ENCODE measurements at regions not wholly inside any gene's neighbourhood (a gene's known extent, or its start where the extent isn't known, plus 50 kb on each side); places are given as distances from the start of the nearest gene placed in this dataset.
"Not testable (repeated sequence)": the region's sequence is repeated elsewhere in the genome, so short reads cannot be mapped to it uniquely, and the experiment has no call there.

- H3K4me3 ChIP-seq (ENCODE audit: low read length) = no peak overlapping the region
- H3K36me3 ChIP-seq (ENCODE audit: insufficient read depth, low read length) = no peaks in the 10 kb centered on the region
- peaks cover 3% of the 10 kb centered on the region for H3K27me3 ChIP-seq (ENCODE audit: insufficient read depth, low read length)
- peaks cover 11% of the 10 kb centered on the region for H3K9me3 ChIP-seq (ENCODE audit: low read length)
- H3K4me1 ChIP-seq (ENCODE audit: insufficient read depth, low read length) = no peaks in the 10 kb centered on the region
- no peak overlapping the region for H2AFZ ChIP-seq (ENCODE audit: low read depth, low read length)
These were observed 300.7 kb downstream of the ADGRD1 start for GRCh38 chr12:131254374-131254773.

GRCh38 chr12:131258398-131258797 is 304.7 kb downstream of the ADGRD1 start:
- no peaks in the 10 kb centered on the region for H3K36me3 ChIP-seq (ENCODE audit: insufficient read depth, low read length)
- H2AFZ ChIP-seq (ENCODE audit: low read depth, low read length) = no peak overlapping the region
- H3K27me3 ChIP-seq (ENCODE audit: insufficient read depth, low read length) = peaks cover 7% of the 10 kb centered on the region
- no peaks in the 10 kb centered on the region for H3K4me1 ChIP-seq (ENCODE audit: insufficient read depth, low read length)
- no peak overlapping the region for H3K4me3 ChIP-seq (ENCODE audit: low read length)
- H3K9me3 ChIP-seq (ENCODE audit: low read length) = peaks cover 4% of the 10 kb centered on the region

- no peaks in the 10 kb centered on the region for H3K4me1 ChIP-seq (ENCODE audit: insufficient read depth, low read length)
- H2AFZ ChIP-seq (ENCODE audit: low read depth, low read length) = no peak overlapping the region
- peaks cover 3% of the 10 kb centered on the region for H3K9me3 ChIP-seq (ENCODE audit: low read length)
- no peaks in the 10 kb centered on the region for H3K36me3 ChIP-seq (ENCODE audit: insufficient read depth, low read length)
- H3K27me3 ChIP-seq (ENCODE audit: insufficient read depth, low read length) = peaks cover 4% of the 10 kb centered on the region
- no peak overlapping the region for H3K4me3 ChIP-seq (ENCODE audit: low read length)
These were observed 306.7 kb downstream of the ADGRD1 start for GRCh38 chr12:131260251-131260905.

GRCh38 chr12:131260954-131261353 is 307.2 kb downstream of the ADGRD1 start:
- H3K4me1 ChIP-seq (ENCODE audit: insufficient read depth, low read length) = no peaks in the 10 kb centered on the region
- H3K36me3 ChIP-seq (ENCODE audit: insufficient read depth, low read length) = no peaks in the 10 kb centered on the region
- no peak overlapping the region for H2AFZ ChIP-seq (ENCODE audit: low read depth, low read length)
- no peak overlapping the region for H3K4me3 ChIP-seq (ENCODE audit: low read length)
- peaks cover 4% of the 10 kb centered on the region for H3K27me3 ChIP-seq (ENCODE audit: insufficient read depth, low read length)
- no peaks in the 10 kb centered on the region for H3K9me3 ChIP-seq (ENCODE audit: low read length)

- Histone ChIP-seq H3K36me3 (ENCODE audit: insufficient read depth, low read length) (no peaks in the 10 kb centered on the region), H3K4me3 (ENCODE audit: low read length) (no peak overlapping the region), H3K4me1 (ENCODE audit: insufficient read depth, low read length) (no peaks in the 10 kb centered on the region), H3K27me3 (ENCODE audit: insufficient read depth, low read length) (peaks cover 4% of the 10 kb centered on the region), H3K9me3 (ENCODE audit: low read length) (no peaks in the 10 kb centered on the region), H2AFZ (ENCODE audit: low read depth, low read length) (no peak overlapping the region)
These were observed 308.2 kb downstream of the ADGRD1 start for GRCh38 chr12:131261906-131262305.

- no peaks in the 10 kb centered on the region for H3K9me3 ChIP-seq (ENCODE audit: low read length)
- peaks cover 4% of the 10 kb centered on the region for H3K27me3 ChIP-seq (ENCODE audit: insufficient read depth, low read length)
- peaks cover 6% of the 10 kb centered on the region for H3K4me1 ChIP-seq (ENCODE audit: insufficient read depth, low read length)
These were observed 309.9 kb downstream of the ADGRD1 start for GRCh38 chr12:131263626-131264025.

GRCh38 chr12:131264635-131265034 is 310.9 kb downstream of the ADGRD1 start:
- Histone ChIP-seq H3K4me3 (ENCODE audit: low read length) (no peak overlapping the region), H3K4me1 (ENCODE audit: insufficient read depth, low read length) (peaks cover 6% of the 10 kb centered on the region), H3K9me3 (ENCODE audit: low read length) (no peaks in the 10 kb centered on the region), H3K36me3 (ENCODE audit: insufficient read depth, low read length) (no peaks in the 10 kb centered on the region), H2AFZ (ENCODE audit: low read depth, low read length) (no peak overlapping the region), H3K27me3 (ENCODE audit: insufficient read depth, low read length) (peaks cover 4% of the 10 kb centered on the region)

More at GRCh38 chr12:131263626-131264025, 309.9 kb downstream of the ADGRD1 start:
- H3K36me3 ChIP-seq (ENCODE audit: insufficient read depth, low read length) = no peaks in the 10 kb centered on the region
- no peak overlapping the region for H3K4me3 ChIP-seq (ENCODE audit: low read length)
- no peak overlapping the region for H2AFZ ChIP-seq (ENCODE audit: low read depth, low read length)

GRCh38 chr12:131266591-131267467 is 313.1 kb downstream of the ADGRD1 start:
- no peak overlapping the region for H3K4me3 ChIP-seq (ENCODE audit: low read length)
- H3K4me1 ChIP-seq (ENCODE audit: insufficient read depth, low read length) = peaks cover 6% of the 10 kb centered on the region
- H3K36me3 ChIP-seq (ENCODE audit: insufficient read depth, low read length) = no peaks in the 10 kb centered on the region
- H3K27me3 ChIP-seq (ENCODE audit: insufficient read depth, low read length) = peaks cover 4% of the 10 kb centered on the region
- H2AFZ ChIP-seq (ENCODE audit: low read depth, low read length) = no peak overlapping the region
- no peaks in the 10 kb centered on the region for H3K9me3 ChIP-seq (ENCODE audit: low read length)

GRCh38 chr12:131267576-131267975 is 313.9 kb downstream of the ADGRD1 start:
- Histone ChIP-seq H3K4me3 (ENCODE audit: low read length) (no peak overlapping the region), H3K9me3 (ENCODE audit: low read length) (no peaks in the 10 kb centered on the region), H2AFZ (ENCODE audit: low read depth, low read length) (no peak overlapping the region)

GRCh38 chr12:131268123-131268522 is 314.4 kb downstream of the ADGRD1 start:
- not testable (repeated sequence) for H3K9me3 ChIP-seq (ENCODE audit: low read length); H3K4me1 ChIP-seq (ENCODE audit: insufficient read depth, low read length); H2AFZ ChIP-seq (ENCODE audit: low read depth, low read length); H3K27me3 ChIP-seq (ENCODE audit: insufficient read depth, low read length); H3K36me3 ChIP-seq (ENCODE audit: insufficient read depth, low read length); H3K4me3 ChIP-seq (ENCODE audit: low read length)

More at GRCh38 chr12:131267576-131267975, 313.9 kb downstream of the ADGRD1 start:
- Histone ChIP-seq H3K27me3 (ENCODE audit: insufficient read depth, low read length) (no peaks in the 10 kb centered on the region), H3K4me1 (ENCODE audit: insufficient read depth, low read length) (peaks cover 6% of the 10 kb centered on the region), H3K36me3 (ENCODE audit: insufficient read depth, low read length) (no peaks in the 10 kb centered on the region)

GRCh38 chr12:131268571-131268970 is 314.9 kb downstream of the ADGRD1 start:
- not testable (repeated sequence) for H2AFZ ChIP-seq (ENCODE audit: low read depth, low read length); H3K4me1 ChIP-seq (ENCODE audit: insufficient read depth, low read length); H3K36me3 ChIP-seq (ENCODE audit: insufficient read depth, low read length); H3K27me3 ChIP-seq (ENCODE audit: insufficient read depth, low read length); H3K4me3 ChIP-seq (ENCODE audit: low read length); H3K9me3 ChIP-seq (ENCODE audit: low read length)

- no peaks in the 10 kb centered on the region for H3K36me3 ChIP-seq (ENCODE audit: insufficient read depth, low read length)
- peaks cover 6% of the 10 kb centered on the region for H3K4me1 ChIP-seq (ENCODE audit: insufficient read depth, low read length)
- no peak overlapping the region for H3K4me3 ChIP-seq (ENCODE audit: low read length)
- no peaks in the 10 kb centered on the region for H3K27me3 ChIP-seq (ENCODE audit: insufficient read depth, low read length)
- H2AFZ ChIP-seq (ENCODE audit: low read depth, low read length) = no peak overlapping the region
- H3K9me3 ChIP-seq (ENCODE audit: low read length) = no peaks in the 10 kb centered on the region
These were observed 315.8 kb downstream of the ADGRD1 start for GRCh38 chr12:131269551-131269950.

- H3K27me3 ChIP-seq (ENCODE audit: insufficient read depth, low read length); H3K4me1 ChIP-seq (ENCODE audit: insufficient read depth, low read length); H3K4me3 ChIP-seq (ENCODE audit: low read length); H2AFZ ChIP-seq (ENCODE audit: low read depth, low read length); H3K36me3 ChIP-seq (ENCODE audit: insufficient read depth, low read length); H3K9me3 ChIP-seq (ENCODE audit: low read length): not testable (repeated sequence)
These were observed 316.3 kb downstream of the ADGRD1 start for GRCh38 chr12:131269977-131270376.

Data from neuron (in vitro differentiated cells).